ENCODE measurements at regions not wholly inside any gene's neighbourhood (a gene's known extent, or its start where the extent isn't known, plus 50 kb on each side); places are given as distances from the start of the nearest gene placed in this dataset.

- TF ChIP-seq CTCF (conservative IDR thresholded peaks at IDR 0.05): no peak
- TF ChIP-seq ZFX (IDR thresholded peaks at IDR 0.05): no peak
These were observed 167.3 kb upstream of the PGRMC2 start for GRCh38 chr4:128454881-128455280.
